RCC 7860 (cell line): ENCODE measurements at regions not wholly inside any gene's neighbourhood (a gene's known extent, or its start where the extent isn't known, plus 50 kb on each side); places are given as distances from the start of the nearest gene placed in this dataset.
"Not testable (repeated sequence)": the region's sequence is repeated elsewhere in the genome, so short reads cannot be mapped to it uniquely, and the experiment has no call there.

Source experiments
- DNase-seq: peaks from one replicate; pipeline ENCODE4 v3.0.0-alpha.2; 2015; ENCODE audit warnings: low spot score
- FAIRE-seq: peaks from 2 replicates; lab custom pipeline; 2012; peaks lifted over from hg19 to GRCh38; lab: Jason Lieb, UNC

DNA sequence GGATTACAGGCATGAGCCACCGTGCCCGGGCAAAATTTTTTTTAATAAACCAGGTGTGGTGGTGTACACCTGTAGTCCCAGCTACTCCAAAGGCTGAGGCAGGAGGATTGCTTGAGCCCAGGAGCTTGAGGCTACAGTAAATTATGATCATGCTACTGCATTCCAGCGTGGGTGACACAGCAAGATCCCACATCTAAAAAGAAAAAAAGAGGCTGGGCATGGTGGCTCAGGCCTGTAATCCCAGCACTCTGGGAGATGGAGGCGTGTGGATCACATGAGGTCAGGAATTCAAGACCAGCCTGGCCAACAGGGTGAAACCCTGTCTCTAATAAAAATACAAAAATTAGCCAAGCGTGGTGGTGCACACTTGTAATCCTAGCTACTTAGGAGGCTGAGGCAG is 125.6 kb downstream of the ZNF281 start:
- DNase-seq, FAIRE-seq: not testable (repeated sequence)

DNA sequence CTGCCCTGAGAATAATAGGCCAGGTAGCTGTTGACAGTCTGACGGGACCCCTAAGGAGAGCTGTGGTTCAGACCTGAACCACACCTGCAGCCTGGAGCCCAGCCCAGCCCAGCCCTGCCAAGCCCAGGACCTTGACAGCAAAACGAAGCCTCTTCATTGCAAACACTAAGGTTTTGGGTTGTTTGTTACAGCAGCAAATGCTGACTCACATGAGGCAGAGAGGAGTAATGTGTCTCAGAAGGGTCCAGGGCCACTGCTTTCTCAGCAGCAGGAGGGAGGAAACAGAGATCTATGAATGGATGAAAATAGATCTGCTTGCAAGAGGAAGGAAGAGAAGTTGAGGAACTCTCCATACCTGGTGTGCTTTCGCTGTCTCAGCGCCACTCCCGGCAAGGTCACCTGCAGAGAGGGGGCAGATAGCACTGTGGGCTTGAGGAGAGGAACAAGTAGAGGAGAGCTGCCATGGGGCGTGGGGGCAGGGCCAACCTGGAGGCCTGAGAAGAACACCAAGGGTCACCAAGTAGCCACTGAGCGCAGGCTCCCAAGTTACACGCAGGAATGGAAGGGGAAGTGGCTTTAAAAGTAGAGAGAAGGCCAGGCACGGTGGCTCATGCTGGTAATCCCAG is 127.2 kb downstream of the ZNF281 start:
- FAIRE-seq = no peak

DNA sequence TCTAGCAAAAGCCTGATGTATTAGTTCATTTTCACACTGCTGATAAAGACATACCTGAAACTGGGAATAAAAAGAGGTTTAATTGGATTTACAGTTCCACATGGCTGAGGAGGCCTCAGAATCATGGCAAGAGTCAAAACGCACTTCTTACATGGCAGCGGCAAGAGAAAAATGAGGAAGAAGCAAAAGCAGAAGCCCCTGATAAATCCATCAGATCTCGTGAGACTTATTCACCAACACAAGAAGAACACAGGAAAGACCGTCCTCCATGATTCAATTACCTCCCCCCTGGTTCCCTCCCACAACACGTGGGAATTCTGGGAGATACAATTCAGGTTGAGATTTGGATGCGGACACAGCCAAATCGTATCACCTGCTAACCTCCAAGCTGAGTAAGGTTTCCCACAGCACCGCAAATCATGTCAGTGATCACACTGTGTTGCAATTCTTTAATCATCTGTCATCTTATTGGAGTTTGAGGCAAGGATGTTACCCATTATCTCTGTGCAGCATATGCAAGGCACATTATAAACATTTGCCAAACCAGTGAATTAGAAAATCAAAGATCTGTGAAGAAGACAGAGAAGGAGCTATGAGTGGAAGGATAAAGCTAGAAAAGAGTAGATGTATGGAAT is 128.5 kb downstream of the ZNF281 start:
- FAIRE-seq = no peak
- no peak for DNase-seq

More for the DNA sequence above, 127.2 kb downstream of the ZNF281 start:
- DNase-seq = no peak

DNA sequence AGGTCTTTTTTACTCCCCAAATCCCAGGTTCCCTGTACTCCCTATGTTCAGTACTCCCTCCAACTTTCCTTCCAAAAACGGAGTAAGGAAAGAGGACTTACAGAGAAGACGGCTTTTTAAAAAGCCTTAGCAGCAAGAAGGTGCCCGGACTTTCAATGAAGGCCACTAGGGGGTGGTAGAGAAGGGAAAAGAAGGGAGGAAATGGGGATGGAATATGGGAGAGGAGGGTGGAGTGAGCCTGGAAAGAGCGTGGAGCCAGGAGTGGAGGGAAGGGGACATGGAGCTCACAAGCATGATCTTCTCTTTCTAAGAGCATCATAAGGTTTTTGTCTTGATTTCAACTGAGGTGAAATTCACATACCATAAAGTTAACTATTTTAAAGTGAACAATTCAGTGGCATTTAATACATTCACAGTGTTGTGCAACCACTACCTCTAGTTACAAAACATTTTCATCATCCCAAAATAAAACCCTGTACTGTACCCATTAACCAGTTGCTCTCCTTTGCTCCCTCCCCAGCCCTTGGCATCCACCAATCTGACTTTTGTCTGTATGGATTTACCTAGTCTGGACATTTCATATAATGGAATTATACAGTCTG is 129.9 kb downstream of the ZNF281 start:
- FAIRE-seq = no peak
- peak; percentile 16 for DNase-seq

DNA sequence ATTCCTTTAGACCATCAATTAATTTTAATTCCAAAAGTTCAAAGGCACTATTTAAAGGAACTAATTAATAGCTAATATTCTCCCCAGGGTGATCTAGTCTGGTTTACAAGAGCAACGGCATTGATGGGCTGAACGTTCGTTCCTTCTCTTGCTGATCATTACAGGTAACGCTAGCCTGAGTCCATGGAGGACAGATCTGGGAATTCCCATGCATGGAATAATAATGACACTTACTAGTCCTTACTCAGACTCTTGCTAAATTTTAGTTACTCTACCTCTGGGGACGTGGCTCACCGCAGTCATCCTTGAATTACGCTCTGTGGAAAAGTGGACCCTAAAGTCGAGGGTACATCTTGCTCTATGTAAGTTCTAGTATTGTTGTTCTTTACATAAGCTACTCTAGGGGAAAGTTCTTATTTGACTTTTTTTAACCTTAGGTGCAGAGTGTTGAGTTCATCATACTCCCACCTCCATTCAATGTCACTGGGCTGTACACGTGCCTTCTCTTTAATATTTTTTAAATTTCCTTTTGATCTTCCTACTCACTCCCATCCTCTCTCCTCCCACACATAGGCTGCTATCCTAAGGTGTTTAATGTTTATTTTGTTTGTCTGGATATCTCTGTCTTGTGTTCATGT is 133.9 kb downstream of the ZNF281 start:
- DNase-seq (no peak), FAIRE-seq (no peak)

DNA sequence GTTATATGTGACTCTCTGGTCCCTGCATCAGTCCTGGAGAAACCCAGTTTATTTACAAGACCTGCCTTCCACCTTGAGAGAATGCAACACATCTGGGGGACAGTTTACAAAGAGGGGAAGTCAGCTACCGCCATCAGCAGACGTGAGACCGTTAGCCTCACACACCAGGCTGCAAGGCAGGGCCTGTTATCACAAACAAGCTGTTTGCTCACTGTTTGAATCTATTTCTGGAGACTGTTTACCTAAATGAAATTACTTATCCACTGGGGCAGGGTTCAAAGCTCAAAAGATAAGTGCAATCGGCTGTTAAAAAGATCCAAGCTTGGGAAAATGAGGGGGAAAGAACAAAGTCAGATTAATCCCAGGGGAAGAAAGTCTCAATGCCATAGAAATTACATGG is 134.4 kb downstream of the ZNF281 start:
- no peak for DNase-seq
- FAIRE-seq = no peak

DNA sequence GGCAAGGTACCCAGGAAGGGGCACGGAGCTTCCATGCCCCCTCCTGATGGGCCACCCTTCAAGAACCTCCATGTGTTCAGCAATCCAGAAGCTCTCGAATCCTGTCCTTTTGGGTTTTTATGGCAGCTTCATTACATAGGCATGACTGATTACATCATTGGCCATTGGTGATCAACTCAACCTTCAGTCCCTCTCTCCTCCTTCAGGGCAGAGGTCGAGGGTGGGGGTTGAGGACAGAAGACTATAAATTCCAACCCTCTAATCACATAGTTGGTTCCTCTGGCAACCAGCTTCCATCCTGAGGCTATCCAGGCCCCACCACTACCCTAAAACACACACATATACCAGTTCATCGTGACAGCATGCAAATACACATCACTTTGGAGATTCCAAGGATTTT is 135.7 kb downstream of the ZNF281 start:
- DNase-seq = no peak
- no peak for FAIRE-seq

DNA sequence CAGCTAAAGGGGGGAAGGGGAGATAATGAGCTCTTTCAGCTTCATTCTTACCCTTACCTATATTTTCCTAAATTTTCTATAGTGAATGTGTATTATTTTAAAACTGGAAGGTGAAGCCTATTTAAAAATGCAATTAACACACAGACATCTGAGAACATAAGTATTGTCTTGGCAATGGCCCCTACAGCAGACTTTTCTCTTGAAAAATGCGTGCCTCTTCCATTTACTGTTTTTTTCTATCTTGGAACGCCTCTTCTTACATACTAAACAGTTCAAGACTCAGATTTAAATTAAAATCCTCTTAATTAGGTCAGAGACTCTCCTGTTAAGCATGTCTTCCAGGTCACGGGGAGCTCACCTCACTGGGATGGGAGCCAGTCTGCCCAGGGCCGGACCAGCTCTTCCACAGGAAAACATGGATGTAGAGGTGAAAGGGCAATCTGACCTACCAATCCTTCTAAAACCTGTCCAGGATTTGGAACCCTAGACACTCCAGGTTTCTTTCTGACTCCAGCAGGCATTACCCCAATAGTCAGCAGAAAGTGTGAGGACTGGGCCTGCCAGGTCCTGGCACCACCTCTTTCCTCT is 137.3 kb downstream of the ZNF281 start:
- FAIRE-seq (no peak), DNase-seq (no peak)

DNA sequence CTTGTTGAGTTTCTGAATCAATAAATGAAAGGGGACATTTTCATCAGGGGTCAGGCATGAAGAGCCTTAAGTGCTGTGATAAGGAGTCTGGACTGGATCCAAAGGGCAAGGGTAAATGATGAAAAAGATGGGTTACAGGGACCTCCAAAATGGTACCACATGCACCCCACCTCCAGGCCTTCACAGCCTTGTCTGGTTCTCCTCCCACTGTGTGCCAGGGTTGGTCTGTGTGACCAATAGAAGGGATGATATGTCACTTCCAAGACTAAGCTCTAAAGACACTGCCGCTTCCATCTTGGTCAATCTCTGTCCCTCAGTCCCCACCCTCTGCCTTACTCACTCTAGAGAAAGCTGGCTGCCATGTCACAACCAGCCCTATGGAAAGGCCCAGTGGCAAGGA is 140.6 kb downstream of the ZNF281 start:
- FAIRE-seq (no peak), DNase-seq (no peak)

DNA sequence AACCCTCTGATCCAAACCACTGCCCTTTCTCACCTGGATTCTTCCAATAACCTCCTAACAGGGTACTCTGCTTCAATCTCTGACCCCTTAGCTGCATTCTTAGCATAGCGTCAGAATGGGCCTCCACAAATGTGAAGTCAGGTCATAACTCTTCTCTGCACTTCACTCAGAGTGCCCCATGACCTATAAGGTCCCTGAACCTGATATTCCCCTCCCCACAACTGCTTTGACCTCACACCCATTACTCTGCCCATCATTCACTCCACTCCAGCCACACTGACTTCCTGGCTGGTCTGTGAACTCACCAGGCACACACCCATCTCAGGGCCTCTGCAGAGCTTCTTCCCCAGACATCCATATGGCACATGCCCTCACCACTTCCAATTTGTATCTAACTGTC is 141.9 kb downstream of the ZNF281 start:
- no peak for DNase-seq
- FAIRE-seq = no peak

DNA sequence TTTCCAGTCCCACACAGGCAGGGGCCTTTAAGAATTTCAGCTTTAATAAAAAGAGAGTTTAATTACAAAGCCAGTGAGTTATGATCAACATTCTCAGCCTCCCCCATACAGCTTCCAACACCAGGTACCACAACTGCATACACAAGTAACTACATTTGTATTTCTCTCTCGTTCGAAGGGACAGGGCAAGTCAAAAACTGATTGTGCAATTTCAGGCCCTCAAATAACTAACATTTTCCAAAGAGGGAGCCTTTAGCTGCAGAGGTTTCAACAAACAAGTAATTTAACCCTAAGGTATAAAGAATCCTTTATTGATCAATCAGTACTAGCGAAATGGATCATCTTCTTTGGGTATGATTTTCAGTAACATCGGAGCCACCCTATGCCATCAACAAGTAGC is 142.4 kb downstream of the ZNF281 start:
- FAIRE-seq = no peak
- no peak for DNase-seq

DNA sequence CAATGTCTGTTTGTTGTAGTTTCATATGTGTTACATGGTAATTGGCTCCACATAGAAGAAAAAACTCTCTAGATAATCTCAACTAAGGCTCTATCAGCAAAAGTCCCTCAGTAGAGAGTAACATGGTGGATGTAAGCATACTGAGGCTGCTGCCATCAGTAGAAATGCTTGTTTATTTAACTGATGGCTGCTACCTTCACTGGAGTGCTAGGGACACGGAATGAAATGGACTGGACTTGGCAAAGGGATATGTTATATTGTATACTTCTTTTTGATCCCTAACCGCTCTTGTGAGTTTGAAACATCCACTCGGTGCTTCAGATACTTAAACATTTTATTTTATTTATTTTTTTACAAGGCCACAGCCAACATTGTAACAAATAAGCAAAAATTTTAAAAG is 143.0 kb downstream of the ZNF281 start:
- DNase-seq (no peak), FAIRE-seq (no peak)

DNA sequence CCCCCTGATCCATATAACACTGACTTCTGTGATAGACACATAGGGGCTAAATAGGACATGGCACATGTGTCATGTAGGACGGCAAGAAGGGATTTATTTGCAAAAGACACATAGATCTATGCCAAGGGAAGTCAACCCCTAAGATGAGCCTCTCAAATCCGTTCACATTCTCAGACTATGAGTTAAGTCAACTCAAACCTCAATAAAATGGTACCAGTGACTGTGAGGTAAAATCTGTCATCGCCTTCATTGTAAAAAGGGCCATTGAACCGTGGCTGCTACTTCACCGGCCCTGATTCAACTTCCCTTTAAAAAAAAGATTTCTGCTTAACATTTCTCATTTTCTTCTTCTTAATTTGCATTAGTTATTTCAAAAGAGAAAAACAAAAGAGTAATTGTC is 144.0 kb downstream of the ZNF281 start:
- DNase-seq (peak; percentile 17), FAIRE-seq (no peak)

DNA sequence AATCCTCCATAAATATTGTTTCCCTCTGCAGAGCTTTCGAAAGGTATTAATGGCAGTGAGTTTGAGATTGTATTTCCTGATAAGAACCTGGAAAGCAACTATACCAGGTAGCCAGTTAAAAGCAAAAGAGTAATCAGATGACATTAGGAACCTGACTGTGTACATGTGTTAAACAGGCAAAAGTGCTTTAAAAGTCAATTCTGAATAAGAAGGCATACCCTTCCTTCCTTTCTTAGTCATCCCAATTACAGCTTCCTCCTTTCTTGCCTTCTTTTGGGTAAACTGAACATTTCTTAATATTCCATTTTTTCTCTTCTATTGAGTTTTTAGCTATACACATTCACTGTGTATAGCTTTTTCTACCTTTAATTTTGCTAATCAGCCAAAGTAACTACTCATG is 144.7 kb downstream of the ZNF281 start:
- DNase-seq = no peak
- FAIRE-seq = no peak

DNA sequence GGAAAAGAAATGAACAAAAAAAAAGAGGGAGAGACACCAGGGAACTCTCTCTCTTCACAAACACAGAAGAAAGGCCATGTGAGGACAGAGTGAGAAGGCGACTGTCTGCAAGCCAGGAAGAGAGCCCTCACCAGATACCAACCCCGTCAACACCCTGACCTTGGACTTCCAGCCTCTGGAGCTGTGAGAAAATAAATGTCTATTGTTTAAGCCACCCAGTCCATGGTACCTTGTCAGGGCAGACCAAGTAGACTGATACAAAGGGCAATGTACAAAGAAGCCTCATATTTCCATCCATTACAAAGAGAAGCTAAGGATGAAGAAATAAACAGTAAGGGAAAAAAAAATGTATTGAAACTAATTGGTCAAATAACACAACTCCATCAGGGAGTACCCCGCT is 146.6 kb downstream of the ZNF281 start:
- FAIRE-seq = no peak
- no peak for DNase-seq

DNA sequence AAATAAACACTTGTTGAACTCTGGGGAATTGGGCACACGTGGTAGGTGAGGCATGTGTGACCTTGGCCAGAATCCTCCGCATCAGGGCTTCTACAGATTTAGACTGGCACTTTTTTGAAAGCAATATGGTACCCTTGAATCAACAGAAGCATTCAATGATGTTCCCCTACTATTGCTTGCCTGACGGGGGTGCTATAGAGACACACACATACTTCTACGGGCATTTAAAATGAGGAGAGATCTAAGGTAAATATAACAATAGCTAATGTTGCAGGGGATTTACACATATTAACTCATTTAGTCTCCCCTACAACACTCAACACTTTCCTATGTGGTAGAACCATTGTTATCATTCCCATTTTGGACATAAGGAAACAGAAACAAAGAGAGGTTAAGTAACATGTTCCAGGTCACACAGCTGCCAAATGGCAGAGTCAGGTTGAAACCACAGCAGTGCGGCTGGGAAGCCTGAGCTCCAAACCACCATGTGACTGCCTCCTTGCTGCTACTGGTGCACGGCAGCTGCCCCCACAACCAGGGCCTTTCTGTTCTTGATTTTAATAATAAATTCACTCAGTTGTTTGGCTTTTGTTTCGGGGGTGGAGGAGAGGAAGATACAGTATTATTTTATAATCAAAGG is 147.4 kb downstream of the ZNF281 start:
- DNase-seq (no peak), FAIRE-seq (no peak)

DNA sequence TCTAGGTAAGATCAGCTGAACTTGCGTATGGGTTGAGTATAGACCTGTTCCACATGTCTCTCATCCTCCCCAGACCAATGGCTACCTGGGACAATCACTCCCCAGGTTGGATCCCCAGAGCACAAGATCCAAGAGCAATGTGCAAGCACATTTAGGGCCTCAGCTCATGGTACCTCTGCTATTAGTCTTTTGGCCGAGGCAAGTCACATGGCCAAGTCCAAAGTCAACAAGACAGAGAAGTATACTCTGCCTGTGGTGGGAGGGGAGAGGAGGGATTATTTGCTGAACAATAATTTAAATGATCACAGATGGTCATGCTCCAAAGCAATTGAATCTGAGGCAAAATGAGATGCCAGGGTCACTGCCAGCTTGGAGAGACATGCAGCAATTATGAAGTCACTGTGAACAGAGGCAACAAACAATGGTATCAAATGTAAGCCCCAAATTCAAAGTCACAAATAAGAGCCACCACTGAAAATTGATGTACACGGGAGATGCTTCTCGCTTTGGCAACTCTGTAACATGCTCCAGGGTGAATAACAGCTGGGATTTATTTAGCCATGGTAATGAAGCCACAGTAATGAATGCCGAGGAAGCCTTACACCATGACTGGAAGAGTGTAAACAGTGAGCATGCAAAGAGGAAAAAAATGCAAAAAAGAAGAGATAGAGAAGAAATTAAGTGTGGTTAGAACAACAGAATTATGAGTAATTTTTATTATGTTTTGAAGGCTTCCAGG is 149.1 kb downstream of the ZNF281 start:
- DNase-seq (no peak), FAIRE-seq (no peak)

DNA sequence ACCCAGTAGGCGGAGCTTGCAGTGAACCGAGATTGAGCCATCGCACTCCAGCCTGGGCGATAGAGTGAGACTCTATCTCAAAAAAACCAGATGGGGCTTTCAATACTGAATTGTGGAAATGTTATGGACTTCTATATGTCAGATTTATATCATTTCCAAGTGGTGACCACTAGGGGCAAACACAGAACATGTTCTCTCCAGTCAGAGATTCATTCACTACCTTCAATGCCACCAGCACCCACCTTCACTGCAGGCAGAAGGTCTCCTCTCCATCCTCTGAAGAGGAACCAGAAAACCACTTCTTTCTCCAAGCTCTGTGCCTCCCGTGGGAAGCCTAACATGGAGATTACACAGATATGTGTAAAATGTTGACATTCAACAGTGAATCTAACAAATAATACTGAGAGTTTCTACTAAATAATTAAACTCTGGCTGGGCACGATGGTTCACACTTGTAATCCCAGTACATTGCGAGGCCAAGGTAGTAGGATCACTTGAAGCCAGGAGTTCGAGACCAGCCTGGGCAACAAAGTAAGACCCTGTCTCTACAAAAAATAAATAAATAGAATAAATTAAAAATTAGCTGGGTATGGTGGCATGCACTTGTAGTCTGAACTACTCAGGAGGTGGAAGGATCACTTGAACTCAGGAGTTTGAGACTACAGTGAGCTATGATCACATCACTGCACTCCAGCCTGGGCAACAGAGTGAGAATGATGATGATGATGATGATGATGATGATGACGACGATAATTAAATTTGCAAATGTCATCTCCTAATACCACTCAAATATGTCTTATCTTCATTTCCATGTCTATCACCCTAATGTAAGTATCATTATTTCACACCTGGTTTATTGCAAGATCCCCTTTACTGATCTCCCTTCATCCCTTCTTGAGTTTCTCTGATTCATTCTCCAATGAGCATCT is 151.1 kb downstream of the ZNF281 start:
- FAIRE-seq = no peak
- peak; percentile 17 for DNase-seq

DNA sequence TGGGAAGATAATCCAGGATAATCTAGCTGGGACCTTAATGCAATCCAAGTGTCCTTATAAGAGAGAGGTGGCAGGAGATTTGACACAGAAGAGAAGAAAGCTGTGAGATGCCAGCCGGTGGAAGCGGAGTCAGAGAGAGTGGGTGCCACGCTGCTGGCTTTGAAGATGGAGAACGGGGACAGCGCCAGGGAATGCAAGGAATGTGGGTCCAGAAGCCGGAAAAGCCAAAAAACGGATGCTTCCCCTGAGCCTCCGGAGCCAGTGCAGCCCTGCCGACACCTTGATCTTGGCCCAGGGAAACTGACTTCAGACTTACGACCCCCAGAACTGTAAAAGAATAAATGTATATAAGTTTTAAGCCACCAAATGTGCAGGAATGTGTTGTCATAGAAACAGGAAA is 152.6 kb downstream of the ZNF281 start:
- DNase-seq = no peak

More for the DNA sequence above, 152.6 kb downstream of the ZNF281 start:
- FAIRE-seq = no peak
